H9 (cell line): ENCODE measurements at regions not wholly inside any gene's neighbourhood (a gene's known extent, or its start where the extent isn't known, plus 50 kb on each side); places are given as distances from the start of the nearest gene placed in this dataset.

ENCODE experiments used
- DNase-seq: peaks from one replicate; pipeline ENCODE4 v3.0.0-alpha.2; 2017
- H2AFZ ChIP-seq: one replicate; pipeline ENCODE4 v1.6.1; 2013; ENCODE audit warnings: mild to moderate bottlenecking, low read length, control low read depth, moderate library complexity
- H2AK5ac ChIP-seq: 2 replicates; pipeline ENCODE4 v1.6.1; 2013; ENCODE audit warnings: low read length, control low read depth, mixed read lengths; ENCODE audit not compliant: insufficient read length
- H2BK120ac ChIP-seq: one replicate; pipeline ENCODE4 v1.6.1; 2013; ENCODE audit warnings: low read depth, mild to moderate bottlenecking, low read length, control low read depth, inconsistent platforms; ENCODE audit not compliant: poor library complexity, severe bottlenecking
- H2BK12ac ChIP-seq: 2 replicates; pipeline ENCODE4 v1.6.1; 2013; ENCODE audit warnings: low read length, control low read depth, mixed read lengths, low read depth; ENCODE audit not compliant: insufficient read length
- H2BK15ac ChIP-seq: 2 replicates; pipeline ENCODE4 v1.6.1; 2013; ENCODE audit warnings: low read depth, low read length, control low read depth
- H2BK20ac ChIP-seq: one replicate; pipeline ENCODE4 v1.6.1; 2013; ENCODE audit warnings: low read depth, mild to moderate bottlenecking, low read length, control low read depth, inconsistent platforms; ENCODE audit not compliant: poor library complexity, severe bottlenecking
- H2BK5ac ChIP-seq: 2 replicates; pipeline ENCODE4 v1.6.1; 2013; ENCODE audit warnings: low read length, control low read depth, mixed read lengths; ENCODE audit not compliant: insufficient read length
- H3K14ac ChIP-seq: 2 replicates; pipeline ENCODE4 v1.6.1; 2013; ENCODE audit warnings: low read length, control low read depth; ENCODE audit not compliant: insufficient read depth
- H3K18ac ChIP-seq: 2 replicates; pipeline ENCODE4 v1.6.1; 2013; ENCODE audit warnings: low read depth, mild to moderate bottlenecking, mixed read lengths, low read length, control low read depth; ENCODE audit not compliant: insufficient read length
- H3K23ac ChIP-seq: 2 replicates; pipeline ENCODE4 v1.6.1; 2013; ENCODE audit warnings: low read length, control low read depth, mixed read lengths, low read depth; ENCODE audit not compliant: insufficient read length
- H3K23me2 ChIP-seq: 2 replicates; pipeline ENCODE4 v1.6.1; 2013; ENCODE audit warnings: low read depth, mild to moderate bottlenecking, mixed read lengths, low read length, control low read depth; ENCODE audit not compliant: insufficient read length, poor library complexity, severe bottlenecking
- H3K27ac ChIP-seq: 2 replicates; pipeline ENCODE4 v1.5.1; 2013; ENCODE audit warnings: low read length, control low read depth, mixed read lengths, low read depth; ENCODE audit not compliant: insufficient read length
- H3K27me3 ChIP-seq: 2 replicates; pipeline ENCODE4 v1.6.1; 2013; ENCODE audit warnings: low read length, control low read depth, inconsistent platforms; ENCODE audit not compliant: insufficient read depth
- H3K4ac ChIP-seq: 2 replicates; pipeline ENCODE4 v1.6.1; 2013; ENCODE audit warnings: low read depth, mild to moderate bottlenecking, control low read depth, inconsistent platforms, low read length, moderate library complexity
- H3K4me1 ChIP-seq: 2 replicates; pipeline ENCODE4 v1.6.1; 2013; ENCODE audit warnings: low read length, control low read depth, inconsistent platforms; ENCODE audit not compliant: insufficient read depth
- H3K4me2 ChIP-seq: 2 replicates; pipeline ENCODE4 v1.6.1; 2013; ENCODE audit warnings: low read length, control low read depth, mixed read lengths; ENCODE audit not compliant: insufficient read length, insufficient read depth
- H3K56ac ChIP-seq: 2 replicates; pipeline ENCODE4 v1.6.1; 2013; ENCODE audit warnings: low read depth, mild to moderate bottlenecking, mixed read lengths, low read length, control low read depth; ENCODE audit not compliant: insufficient read length
- H3K79me1 ChIP-seq: 2 replicates; pipeline ENCODE4 v1.6.1; 2013; ENCODE audit warnings: low read depth, mild to moderate bottlenecking, moderate library complexity, low read length, control low read depth, inconsistent platforms; ENCODE audit not compliant: insufficient read depth, poor library complexity, severe bottlenecking
- H3K79me2 ChIP-seq: 2 replicates; pipeline ENCODE4 v1.6.1; 2013; ENCODE audit warnings: low read length, control low read depth, inconsistent platforms; ENCODE audit not compliant: insufficient read depth
- H3K9ac ChIP-seq: 2 replicates; pipeline ENCODE4 v1.6.1; 2013; ENCODE audit warnings: low read length, control low read depth, mixed read lengths; ENCODE audit not compliant: insufficient read length; ENCODE audit errors: extremely low read depth
- H3K9me3 ChIP-seq: one replicate; pipeline ENCODE4 v1.6.1; 2013; ENCODE audit warnings: low read depth, low read length, inconsistent platforms; ENCODE audit not compliant: control insufficient read depth
- H3T11ph ChIP-seq: one replicate; pipeline ENCODE4 v1.6.1; 2013; ENCODE audit warnings: mild to moderate bottlenecking, low read length, control low read depth, inconsistent platforms
- H4K20me1 ChIP-seq: one replicate; pipeline ENCODE4 v1.6.1; 2013; ENCODE audit not compliant: control insufficient read depth, insufficient read length, insufficient read depth
- H4K5ac ChIP-seq: 2 replicates; pipeline ENCODE4 v1.6.1; 2013; ENCODE audit warnings: low read depth, mild to moderate bottlenecking, mixed read lengths, low read length, control low read depth; ENCODE audit not compliant: insufficient read length
- H4K8ac ChIP-seq: replicated peaks from 2 replicates; pipeline ENCODE4 v1.6.1; 2013; ENCODE audit warnings: low read length, control low read depth, mixed read lengths, low read depth; ENCODE audit not compliant: insufficient read length
- H4K91ac ChIP-seq: 2 replicates; pipeline ENCODE4 v1.6.1; 2013; ENCODE audit warnings: low read depth, mild to moderate bottlenecking, moderate library complexity, mixed read lengths, low read length, control low read depth; ENCODE audit not compliant: insufficient read length
- H3K27ac Mint-ChIP-seq, 3 experiments: 2 replicates in 2 of 3; 3 replicates in 1 of 3; pipeline ENCODE4 v1.8.0; 2020 to 2021; ENCODE audit warnings: mixed read lengths in 3 of 3, mild to moderate bottlenecking in 1 of 3, moderate library complexity in 1 of 3
- H3K27me3 Mint-ChIP-seq: 2 replicates; pipeline ENCODE4 v1.8.0; 2021; ENCODE audit warnings: low read depth, mild to moderate bottlenecking, moderate library complexity, mixed read lengths
- H3K36me3 Mint-ChIP-seq, 3 experiments: 2 replicates in 2 of 3; 3 replicates in 1 of 3; pipeline ENCODE4 v1.8.0; 2020 to 2021; ENCODE audit warnings: low read depth in 3 of 3, mixed read lengths in 3 of 3; ENCODE audit not compliant: insufficient read depth in 1 of 3
- H3K4me1 Mint-ChIP-seq, 2 experiments: 2 replicates each; pipeline ENCODE4 v1.8.0; 2020; ENCODE audit warnings: mixed read lengths in 2 of 2
- H3K4me3 Mint-ChIP-seq, 2 experiments: 2 replicates in 1 of 2; 3 replicates in 1 of 2; pipeline ENCODE4 v1.8.0; 2020 to 2021; ENCODE audit warnings: mild to moderate bottlenecking in 2 of 2, mixed read lengths in 2 of 2, moderate library complexity in 1 of 2
- H3K9me3 Mint-ChIP-seq, 2 experiments: 2 replicates in 1 of 2; 3 replicates in 1 of 2; pipeline ENCODE4 v1.8.0; 2020; ENCODE audit warnings: mild to moderate bottlenecking in 2 of 2, mixed read lengths in 2 of 2, moderate library complexity in 1 of 2
- CTCF ChIP-seq: fragments of 200-600 bp; sonication (generic); conservative IDR thresholded peaks from 3 replicates; pipeline ENCODE4 v1.8.0; 2021; ENCODE audit warnings: antibody characterized with exemption, mild to moderate bottlenecking
- WGBS: extraction: QIAGEN DNeasy Blood & Tissue Kit; methylation state at CpG from one replicate; pipeline ENCODE4 v1.1.7; 2013; ENCODE audit warnings: missing lambda C conversion rate, low lambda C conversion rate, mixed read lengths; ENCODE audit not compliant: insufficient read length; ENCODE audit errors: extremely low coverage; 5-methylcytosine and 5-hydroxymethylcytosine counted together

DNA sequence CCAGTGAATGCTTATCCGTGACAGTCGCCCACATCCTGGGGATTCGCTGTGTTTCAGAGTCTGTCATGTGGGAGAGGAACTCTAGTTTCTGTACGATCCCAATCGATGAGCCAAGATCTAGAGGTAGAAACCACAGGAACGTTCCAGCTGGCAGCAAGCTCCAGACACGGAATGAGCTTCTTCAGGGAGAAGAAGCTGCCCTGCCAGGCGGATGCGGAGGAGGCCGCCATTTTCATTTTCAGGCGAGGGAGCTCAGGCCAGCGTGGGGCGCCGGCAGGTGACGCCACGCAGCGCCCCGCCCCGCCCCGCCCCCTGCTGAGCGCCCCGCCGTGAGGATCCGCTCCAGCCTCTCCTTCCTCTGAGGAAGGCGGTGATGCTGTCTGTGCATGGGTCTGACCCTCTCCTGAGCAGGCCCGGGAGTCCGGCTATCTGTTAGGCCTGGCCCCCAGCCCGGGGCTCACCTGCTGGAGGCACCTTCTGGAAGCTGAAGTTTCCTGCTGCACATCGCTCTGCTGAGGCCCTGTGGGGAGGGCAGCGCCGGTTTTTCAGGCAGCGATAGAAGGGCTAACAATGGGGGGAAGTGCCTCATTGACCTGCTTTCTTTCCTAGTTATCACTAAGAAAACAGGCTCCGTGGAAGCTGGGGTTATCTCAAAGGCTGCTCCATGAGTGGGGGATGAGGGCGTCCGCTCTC lies 147.5 kb downstream of the ERMARD start:
- H2BK5ac ChIP-seq, result no peak overlapping the region
- no peaks in the 10 kb centered on the region for H3K79me1 ChIP-seq
- no peak overlapping the region for H3K9ac ChIP-seq
- H2AFZ ChIP-seq, result no peak overlapping the region
- no peak overlapping the region for H2BK12ac ChIP-seq
- H3K79me2 ChIP-seq, result no peaks in the 10 kb centered on the region
- Mint-ChIP-seq H3K27me3 (no peaks in the 10 kb centered on the region; the same call in 1 of the 2 replicates), H3K4me3 (no peak overlapping the region; a peak in 1 of 5 replicates), H3K36me3 (peaks cover 0 to 5% (median 0%) of the 10 kb centered on the region in 3 experiments; a peak in 1 of 7 replicates), H3K9me3 (peaks cover 15 to 19% of the 10 kb centered on the region in 2 experiments), H3K27ac (no peak overlapping the region), H3K4me1 (0 out of 4 replicates have a peak, but pooled peaks cover 0 to 2% of the 10 kb centered on the region in 2 experiments)
- H3K18ac ChIP-seq, result no peak overlapping the region
- no peak for TF ChIP-seq CTCF
- no peaks in the 10 kb centered on the region for H3K23me2 ChIP-seq
- H4K91ac ChIP-seq, result no peak overlapping the region
- WGBS, result no CpG with 5 or more reads among the region's 35 CpGs
- no peak overlapping the region for H4K8ac ChIP-seq
- no peak overlapping the region for H3T11ph ChIP-seq
- H3K4me2 ChIP-seq, result no peak overlapping the region
- H3K9me3 ChIP-seq, result no peaks in the 10 kb centered on the region
- no peak for DNase-seq
- H2BK20ac ChIP-seq, result no peak overlapping the region
- no peaks in the 10 kb centered on the region for H3K4me1 ChIP-seq
- no peak overlapping the region for H2BK15ac ChIP-seq
- no peaks in the 10 kb centered on the region for H4K20me1 ChIP-seq
- H2BK120ac ChIP-seq, result no peak overlapping the region
- no peak overlapping the region for H2AK5ac ChIP-seq
- no peak overlapping the region for H3K27ac ChIP-seq
- no peak overlapping the region for H3K23ac ChIP-seq
- H3K14ac ChIP-seq, result no peak overlapping the region; the same call in 1 of the 2 replicates
- no peaks in the 10 kb centered on the region for H3K27me3 ChIP-seq
- no peak overlapping the region for H4K5ac ChIP-seq
- no peak overlapping the region for H3K4ac ChIP-seq
- H3K56ac ChIP-seq, result no peak overlapping the region
